Keratinocyte (primary cell): ENCODE measurements at regions not wholly inside any gene's neighbourhood (a gene's known extent, or its start where the extent isn't known, plus 50 kb on each side); places are given as distances from the start of the nearest gene placed in this dataset.

Experiments used
- DNase-seq: peaks from one replicate; pipeline ENCODE4 v3.0.0-alpha.2; 2011; ENCODE audit warnings: low read depth, missing footprints, low spot score
- FAIRE-seq: peaks from 2 replicates; lab custom pipeline; 2011; peaks lifted over from hg19 to GRCh38; lab: Jason Lieb, UNC
- H2AFZ ChIP-seq: 2 replicates; pipeline ENCODE4 v1.6.0; 2012; ENCODE audit warnings: low read length, control low read depth, inconsistent platforms; ENCODE audit not compliant: control insufficient read depth
- H3K27ac ChIP-seq: 2 replicates; pipeline ENCODE4 v1.5.1; 2011; ENCODE audit warnings: low read length; ENCODE audit not compliant: control insufficient read depth, insufficient read depth
- H3K27me3 ChIP-seq: 3 replicates; pipeline ENCODE4 v1.6.0; 2011; ENCODE audit warnings: low read length; ENCODE audit not compliant: control insufficient read depth, insufficient read depth; ENCODE audit errors: extremely low read depth
- H3K36me3 ChIP-seq, 2 experiments: 2 replicates in 1 of 2; 3 replicates in 1 of 2; pipeline ENCODE4 v1.5.1; 2011; ENCODE audit warnings: low read length in 2 of 2, mild to moderate bottlenecking in 1 of 2; ENCODE audit not compliant: control insufficient read depth in 2 of 2, insufficient read depth in 2 of 2; ENCODE audit errors: extremely low read depth in 1 of 2
- H3K4me1 ChIP-seq: 3 replicates; pipeline ENCODE4 v1.5.1; 2011; ENCODE audit warnings: low read length; ENCODE audit not compliant: control insufficient read depth, insufficient read depth; ENCODE audit errors: extremely low read depth
- H3K4me2 ChIP-seq: 3 replicates; pipeline ENCODE4 v1.6.0; 2011; ENCODE audit warnings: low read depth, low read length; ENCODE audit not compliant: control insufficient read depth, insufficient read depth; ENCODE audit errors: extremely low read depth
- H3K4me3 ChIP-seq, 3 experiments: fragments of 200-600 bp in 1 of 3; sonication (generic) in 1 of 3; 2 replicates in 2 of 3; 3 replicates in 1 of 3; pipeline ENCODE4 v1.5.1; 2011 to 2016; ENCODE audit warnings: low read length in 3 of 3, mild to moderate bottlenecking in 3 of 3, control low read depth in 2 of 3, inconsistent platforms in 1 of 3, low read depth in 1 of 3, mixed read lengths in 1 of 3, mixed run types in 1 of 3, moderate library complexity in 1 of 3; ENCODE audit not compliant: control insufficient read depth in 2 of 3, insufficient read depth in 2 of 3; ENCODE audit errors: extremely low read depth in 1 of 3
- H3K79me2 ChIP-seq: 2 replicates; pipeline ENCODE4 v1.6.0; 2012; ENCODE audit warnings: low read length; ENCODE audit not compliant: control insufficient read depth, insufficient read depth
- H3K9ac ChIP-seq: 3 replicates; pipeline ENCODE4 v1.6.0; 2011; ENCODE audit warnings: low read length; ENCODE audit not compliant: control insufficient read depth, insufficient read depth; ENCODE audit errors: extremely low read depth
- H3K9me1 ChIP-seq: 3 replicates; pipeline ENCODE4 v1.6.0; 2011; ENCODE audit warnings: low read length; ENCODE audit not compliant: control insufficient read depth, insufficient read depth; ENCODE audit errors: extremely low read depth
- H3K9me3 ChIP-seq: 2 replicates; pipeline ENCODE4 v1.5.1; 2012; ENCODE audit warnings: low read depth, low read length; ENCODE audit not compliant: control insufficient read depth
- H4K20me1 ChIP-seq: 3 replicates; pipeline ENCODE4 v1.6.0; 2011; ENCODE audit warnings: low read length; ENCODE audit not compliant: control insufficient read depth, insufficient read depth; ENCODE audit errors: extremely low read depth
- CTCF ChIP-seq, 3 experiments: IDR thresholded peaks in 1 of 3; conservative IDR thresholded peaks in 1 of 3; optimal IDR thresholded peaks in 1 of 3; 2 replicates in 2 of 3; 3 replicates in 1 of 3; pipeline versions ENCODE3 to v1.5.1; 2011; ENCODE audit warnings: low read length in 3 of 3, mild to moderate bottlenecking in 3 of 3, moderate library complexity in 2 of 3, control low read depth in 1 of 3, inconsistent platforms in 1 of 3; ENCODE audit not compliant: insufficient read depth in 2 of 3; ENCODE audit errors: extremely low read depth in 1 of 3
- EZH2 ChIP-seq: IDR thresholded peaks from one replicate; pipeline ENCODE4 v1.6.1; 2012; ENCODE audit warnings: inconsistent platforms, mild to moderate bottlenecking, low read length, moderate library complexity
- dilution Hi-C: fragments of 300-500 bp; cut with MboI; formaldehyde crosslinking; loops from one replicate; pipeline ENCODE4 v1.7.0; 2020; ENCODE audit warnings: low sequenced_read_pairs; ENCODE audit not compliant: extremely low pct_ligation_motif_present

GRCh38 chr12:72178244-72178643 lies 93.9 kb upstream of the TRHDE start:
- Histone ChIP-seq H3K9me3 (no peaks in the 10 kb centered on the region), H3K27ac (no peak overlapping the region), H3K9ac (no peak overlapping the region), H3K36me3 (no peaks in the 10 kb centered on the region), H4K20me1 (no peaks in the 10 kb centered on the region), H3K4me1 (no peaks in the 10 kb centered on the region), H2AFZ (no peak overlapping the region), H3K27me3 (no peaks in the 10 kb centered on the region), H3K79me2 (no peaks in the 10 kb centered on the region), H3K9me1 (no peaks in the 10 kb centered on the region), H3K4me3 (no peak overlapping the region), H3K4me2 (no peak overlapping the region)
- dilution Hi-C loops = no loop called here
- no peak for DNase-seq
- TF ChIP-seq CTCF (optimal IDR thresholded peaks at IDR 0.05 in 1 of 3, IDR thresholded peaks at IDR 0.05 in 1 of 3, conservative IDR thresholded peaks at IDR 0.05 in 1 of 3; ENCODE audit: extremely low read depth in 1 of 3, insufficient read depth in 2 of 3, low read length in 3 of 3) (no peak), EZH2 (no peak)
- no peak for FAIRE-seq

GRCh38 chr12:72178871-72179270 lies 93.3 kb upstream of the TRHDE start:
- Histone ChIP-seq H3K9me3 (no peaks in the 10 kb centered on the region), H3K4me2 (no peak overlapping the region), H4K20me1 (no peaks in the 10 kb centered on the region), H3K36me3 (no peaks in the 10 kb centered on the region), H3K9ac (no peak overlapping the region), H3K9me1 (no peaks in the 10 kb centered on the region), H3K27me3 (no peaks in the 10 kb centered on the region), H3K4me3 (no peak overlapping the region), H2AFZ (no peak overlapping the region), H3K79me2 (no peaks in the 10 kb centered on the region), H3K4me1 (no peaks in the 10 kb centered on the region), H3K27ac (no peak overlapping the region)
- dilution Hi-C loops = no loop called here
- DNase-seq (no peak), FAIRE-seq (no peak)
- no peak for TF ChIP-seq EZH2
- no peak for TF ChIP-seq CTCF (optimal IDR thresholded peaks at IDR 0.05 in 1 of 3, IDR thresholded peaks at IDR 0.05 in 1 of 3, conservative IDR thresholded peaks at IDR 0.05 in 1 of 3; ENCODE audit: extremely low read depth in 1 of 3, insufficient read depth in 2 of 3, low read length in 3 of 3)
